Chondrocyte (in vitro differentiated cells): ENCODE measurements at regions not wholly inside any gene's neighbourhood (a gene's known extent, or its start where the extent isn't known, plus 50 kb on each side); places are given as distances from the start of the nearest gene placed in this dataset.

ENCODE experiments used
- DNase-seq: peaks from one replicate; pipeline ENCODE4 v3.0.0; 2021; ENCODE audit warnings: mixed read lengths, low spot score
- H3K27ac Mint-ChIP-seq: one replicate; pipeline ENCODE4 v1.8.0; 2021; ENCODE audit warnings: mild to moderate bottlenecking, moderate library complexity, mixed read lengths; ENCODE audit not compliant: unreplicated experiment
- H3K27me3 Mint-ChIP-seq: 2 replicates; pipeline ENCODE4 v1.8.0; 2021; ENCODE audit warnings: low read depth, mixed read lengths
- H3K36me3 Mint-ChIP-seq: 2 replicates; pipeline ENCODE4 v1.8.0; 2021; ENCODE audit warnings: low read depth, mixed read lengths
- H3K4me1 Mint-ChIP-seq: 2 replicates; pipeline ENCODE4 v1.8.0; 2021; ENCODE audit warnings: low read depth, mild to moderate bottlenecking, mixed read lengths
- H3K4me3 Mint-ChIP-seq: one replicate; pipeline ENCODE4 v1.8.0; 2021; ENCODE audit warnings: mild to moderate bottlenecking, moderate library complexity, mixed read lengths; ENCODE audit not compliant: unreplicated experiment
- H3K9me3 Mint-ChIP-seq: 2 replicates; pipeline ENCODE4 v1.8.0; 2021; ENCODE audit warnings: low read depth, mixed read lengths
- TF ChIP-seq, protein P1 (sequence below): fragments of 200-600 bp; sonication (generic); IDR thresholded peaks from 2 replicates; pipeline ENCODE4 v1.5.0; 2021; ENCODE audit warnings: antibody characterized with exemption, mild to moderate bottlenecking, moderate library complexity

DNA sequence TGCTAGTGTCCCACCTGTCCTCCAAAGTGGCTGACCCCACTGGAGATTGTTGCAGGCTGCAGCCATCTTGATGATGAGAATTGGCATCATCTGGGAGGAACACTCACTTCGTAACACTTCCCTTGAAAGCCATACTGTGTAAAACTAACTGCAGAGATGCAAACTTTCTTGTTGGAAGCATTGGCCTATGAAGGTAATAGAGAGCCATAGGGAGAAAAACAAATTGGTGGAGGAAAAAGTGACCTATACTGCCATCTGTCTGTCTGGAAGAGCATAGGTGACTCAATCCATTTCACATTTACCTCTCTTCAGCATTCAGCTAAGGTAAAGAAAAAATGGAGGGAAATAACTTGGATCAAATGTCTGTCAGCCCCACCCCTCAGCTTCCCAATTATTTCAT lies 473.4 kb downstream of the NTRK2 start:
- H3K9me3 Mint-ChIP-seq, result no peaks in the 10 kb centered on the region
- H3K27ac Mint-ChIP-seq, result no peak overlapping the region
- H3K27me3 Mint-ChIP-seq, result peaks cover 12% of the 10 kb centered on the region
- DNase-seq, result no peak
- no peaks in the 10 kb centered on the region for H3K4me1 Mint-ChIP-seq
- no peak overlapping the region for H3K4me3 Mint-ChIP-seq
- peaks cover 3% of the 10 kb centered on the region for H3K36me3 Mint-ChIP-seq
- TF ChIP-seq, protein P1, sequence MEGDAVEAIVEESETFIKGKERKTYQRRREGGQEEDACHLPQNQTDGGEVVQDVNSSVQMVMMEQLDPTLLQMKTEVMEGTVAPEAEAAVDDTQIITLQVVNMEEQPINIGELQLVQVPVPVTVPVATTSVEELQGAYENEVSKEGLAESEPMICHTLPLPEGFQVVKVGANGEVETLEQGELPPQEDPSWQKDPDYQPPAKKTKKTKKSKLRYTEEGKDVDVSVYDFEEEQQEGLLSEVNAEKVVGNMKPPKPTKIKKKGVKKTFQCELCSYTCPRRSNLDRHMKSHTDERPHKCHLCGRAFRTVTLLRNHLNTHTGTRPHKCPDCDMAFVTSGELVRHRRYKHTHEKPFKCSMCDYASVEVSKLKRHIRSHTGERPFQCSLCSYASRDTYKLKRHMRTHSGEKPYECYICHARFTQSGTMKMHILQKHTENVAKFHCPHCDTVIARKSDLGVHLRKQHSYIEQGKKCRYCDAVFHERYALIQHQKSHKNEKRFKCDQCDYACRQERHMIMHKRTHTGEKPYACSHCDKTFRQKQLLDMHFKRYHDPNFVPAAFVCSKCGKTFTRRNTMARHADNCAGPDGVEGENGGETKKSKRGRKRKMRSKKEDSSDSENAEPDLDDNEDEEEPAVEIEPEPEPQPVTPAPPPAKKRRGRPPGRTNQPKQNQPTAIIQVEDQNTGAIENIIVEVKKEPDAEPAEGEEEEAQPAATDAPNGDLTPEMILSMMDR, result peak; percentile 84

- no peak for DNase-seq
- no peak overlapping the region for H3K27ac Mint-ChIP-seq
- no peak overlapping the region for H3K4me3 Mint-ChIP-seq
- H3K27me3 Mint-ChIP-seq, result peaks cover 15% of the 10 kb centered on the region
- no peaks in the 10 kb centered on the region for H3K9me3 Mint-ChIP-seq
- TF ChIP-seq, protein P1, result no peak
- H3K4me1 Mint-ChIP-seq, result no peaks in the 10 kb centered on the region
- peaks cover 3% of the 10 kb centered on the region for H3K36me3 Mint-ChIP-seq
Measured at GRCh38 chr9:85142496-85142911, 473.0 kb downstream of the NTRK2 start.

DNA sequence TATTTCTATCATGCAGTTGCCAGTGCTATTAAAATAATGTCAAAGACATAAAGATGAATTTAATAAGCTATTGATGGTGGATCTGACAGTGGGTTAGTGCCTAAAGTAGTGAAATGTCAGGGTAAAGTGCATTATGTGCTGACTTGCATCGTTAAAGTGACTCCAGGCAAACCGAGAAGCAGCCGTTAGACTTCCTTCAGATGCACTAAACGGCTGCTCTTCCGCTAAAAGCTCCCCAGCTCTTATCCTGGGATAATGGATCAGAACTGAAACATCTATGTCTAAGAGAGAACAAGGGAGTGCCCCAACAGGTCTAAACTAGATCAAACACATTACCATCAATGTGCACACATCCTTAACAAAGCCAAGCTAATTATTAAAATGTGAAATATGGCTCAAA lies 468.2 kb downstream of the NTRK2 start:
- H3K4me1 Mint-ChIP-seq, result no peaks in the 10 kb centered on the region

DNA sequence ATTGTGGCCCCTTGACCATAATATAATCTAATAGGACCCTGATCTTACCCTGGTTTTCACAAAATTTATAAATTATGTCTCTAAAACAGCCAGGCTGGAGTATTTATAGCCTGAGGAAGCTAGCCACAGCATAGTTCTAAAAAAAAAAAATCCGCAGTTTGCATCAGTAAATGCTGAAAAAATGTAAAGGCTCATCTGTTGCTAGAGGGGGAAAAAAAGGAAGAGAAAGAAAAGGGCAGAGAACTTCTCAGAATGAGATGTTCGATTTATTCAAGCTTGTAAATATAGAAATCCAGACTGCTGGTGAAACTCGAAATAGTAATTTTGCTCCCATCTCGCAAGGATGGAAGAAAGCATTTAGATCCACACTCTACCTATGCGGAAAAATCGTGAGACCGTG lies 467.5 kb downstream of the NTRK2 start:
- TF ChIP-seq, protein P1, result no peak
- Mint-ChIP-seq H3K27ac (no peak overlapping the region), H3K9me3 (peaks cover 3% of the 10 kb centered on the region), H3K36me3 (peaks cover 3% of the 10 kb centered on the region), H3K4me3 (no peak overlapping the region), H3K27me3 (peaks cover 12% of the 10 kb centered on the region), H3K4me1 (no peaks in the 10 kb centered on the region)
- no peak for DNase-seq

More for the DNA sequence above, 468.2 kb downstream of the NTRK2 start:
- Mint-ChIP-seq H3K27ac (no peak overlapping the region), H3K27me3 (peaks cover 12% of the 10 kb centered on the region), H3K36me3 (peaks cover 3% of the 10 kb centered on the region), H3K4me3 (no peak overlapping the region), H3K9me3 (peaks cover 1% of the 10 kb centered on the region)
- TF ChIP-seq, protein P1, result no peak
- DNase-seq, result no peak

GRCh38 chr9:85136507-85136906 lies 467.0 kb downstream of the NTRK2 start:
- Mint-ChIP-seq H3K4me3 (no peak overlapping the region), H3K36me3 (peaks cover 3% of the 10 kb centered on the region), H3K4me1 (no peaks in the 10 kb centered on the region), H3K9me3 (peaks cover 3% of the 10 kb centered on the region), H3K27ac (no peak overlapping the region), H3K27me3 (peaks cover 12% of the 10 kb centered on the region)
- TF ChIP-seq, protein P1, result no peak
- no peak for DNase-seq
